Keratinocyte (primary cell): ENCODE measurements at regions not wholly inside any gene's neighbourhood (a gene's known extent, or its start where the extent isn't known, plus 50 kb on each side); places are given as distances from the start of the nearest gene placed in this dataset.

Source experiments
- EZH2 ChIP-seq: IDR thresholded peaks from one replicate; pipeline ENCODE4 v1.6.1; 2012; ENCODE audit warnings: inconsistent platforms, mild to moderate bottlenecking, low read length, moderate library complexity
- TF ChIP-seq, protein P1 (sequence below), 3 experiments: IDR thresholded peaks in 1 of 3; conservative IDR thresholded peaks in 1 of 3; optimal IDR thresholded peaks in 1 of 3; 2 replicates in 2 of 3; 3 replicates in 1 of 3; pipeline versions ENCODE3 to v1.5.1; 2011; ENCODE audit warnings: low read length in 3 of 3, mild to moderate bottlenecking in 3 of 3, moderate library complexity in 2 of 3, control low read depth in 1 of 3, inconsistent platforms in 1 of 3; ENCODE audit not compliant: insufficient read depth in 2 of 3; ENCODE audit errors: extremely low read depth in 1 of 3

DNA sequence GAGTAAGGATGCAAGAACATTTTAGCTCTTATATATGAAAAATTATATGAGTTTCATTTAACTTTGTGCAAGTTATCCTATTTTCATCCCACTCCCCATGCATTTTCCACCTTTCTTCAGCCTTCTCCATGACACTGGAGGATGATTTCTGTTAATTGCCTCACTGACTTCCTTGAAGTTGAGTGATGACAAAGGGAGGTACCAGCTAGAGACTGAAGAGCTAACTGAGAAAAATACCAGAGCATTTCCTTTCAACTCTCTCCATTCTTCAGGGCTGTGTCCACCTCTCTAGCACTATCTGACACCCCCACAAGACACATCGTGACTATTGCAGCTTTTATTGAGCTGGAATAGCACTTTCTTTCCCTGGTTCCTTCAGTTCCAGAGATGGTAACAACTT is 711.6 kb upstream of the LRRC4C start:
- TF ChIP-seq, protein P1, sequence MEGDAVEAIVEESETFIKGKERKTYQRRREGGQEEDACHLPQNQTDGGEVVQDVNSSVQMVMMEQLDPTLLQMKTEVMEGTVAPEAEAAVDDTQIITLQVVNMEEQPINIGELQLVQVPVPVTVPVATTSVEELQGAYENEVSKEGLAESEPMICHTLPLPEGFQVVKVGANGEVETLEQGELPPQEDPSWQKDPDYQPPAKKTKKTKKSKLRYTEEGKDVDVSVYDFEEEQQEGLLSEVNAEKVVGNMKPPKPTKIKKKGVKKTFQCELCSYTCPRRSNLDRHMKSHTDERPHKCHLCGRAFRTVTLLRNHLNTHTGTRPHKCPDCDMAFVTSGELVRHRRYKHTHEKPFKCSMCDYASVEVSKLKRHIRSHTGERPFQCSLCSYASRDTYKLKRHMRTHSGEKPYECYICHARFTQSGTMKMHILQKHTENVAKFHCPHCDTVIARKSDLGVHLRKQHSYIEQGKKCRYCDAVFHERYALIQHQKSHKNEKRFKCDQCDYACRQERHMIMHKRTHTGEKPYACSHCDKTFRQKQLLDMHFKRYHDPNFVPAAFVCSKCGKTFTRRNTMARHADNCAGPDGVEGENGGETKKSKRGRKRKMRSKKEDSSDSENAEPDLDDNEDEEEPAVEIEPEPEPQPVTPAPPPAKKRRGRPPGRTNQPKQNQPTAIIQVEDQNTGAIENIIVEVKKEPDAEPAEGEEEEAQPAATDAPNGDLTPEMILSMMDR (optimal IDR thresholded peaks at IDR 0.05 in 1 of 3, IDR thresholded peaks at IDR 0.05 in 1 of 3, conservative IDR thresholded peaks at IDR 0.05 in 1 of 3; ENCODE audit: extremely low read depth in 1 of 3, insufficient read depth in 2 of 3, low read length in 3 of 3) = no peak
- no peak for TF ChIP-seq EZH2
